HG03135 (cell line): ENCODE measurements at regions not wholly inside any gene's neighbourhood (a gene's known extent, or its start where the extent isn't known, plus 50 kb on each side); places are given as distances from the start of the nearest gene placed in this dataset.

Experiments used
- ATAC-seq: cut with Tn5 transposase; IDR thresholded peaks from one replicate; pipeline ENCODE4 v1.9.1; 2021; ENCODE audit warnings: mild to moderate bottlenecking, moderate library complexity; ENCODE audit not compliant: unreplicated experiment

DNA sequence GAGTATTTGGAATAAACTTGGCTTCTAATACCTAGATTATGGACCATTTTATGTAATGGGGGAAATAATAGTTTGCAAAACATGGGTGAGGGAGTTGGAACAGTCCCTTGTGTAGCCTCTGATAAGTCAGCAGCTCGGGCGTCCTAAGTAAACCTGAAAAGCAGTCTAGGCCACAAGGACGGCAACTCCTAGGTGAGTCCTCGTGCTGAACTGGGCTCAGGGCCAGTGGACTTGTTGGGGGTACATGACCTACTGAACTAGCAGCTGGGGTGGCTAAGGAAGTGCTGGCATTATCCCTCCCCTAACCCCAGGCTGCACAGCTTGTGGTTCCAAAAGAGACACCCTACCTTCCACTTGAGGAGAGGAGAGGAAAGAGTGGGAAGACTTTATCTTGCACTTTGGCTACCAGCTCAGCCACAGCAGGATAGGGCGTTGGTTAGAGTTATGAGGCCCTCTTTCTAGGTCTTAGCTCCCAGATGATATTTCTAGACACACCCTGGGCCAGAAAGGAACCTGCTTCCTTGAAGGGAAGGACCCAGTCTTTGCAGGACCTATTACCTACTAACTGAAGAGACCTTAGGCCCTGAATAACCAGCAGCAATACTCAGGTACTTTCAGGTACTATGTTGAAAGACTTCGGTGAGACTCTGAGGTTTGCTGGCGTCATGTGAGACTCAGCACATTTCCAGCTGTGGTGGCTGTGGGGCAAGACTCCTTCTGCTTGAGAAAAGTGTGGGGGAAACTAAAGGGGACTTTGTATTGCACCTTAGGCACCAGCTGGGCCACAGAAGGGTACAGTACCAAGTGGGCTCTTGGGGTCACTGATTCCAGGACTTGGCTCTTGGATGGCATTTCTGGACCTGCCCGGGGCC is 71.0 kb downstream of the AQP4 start:
- no peak for ATAC-seq

- no peak for ATAC-seq
Measured at GRCh38 chr18:26792661-26793060, 72.8 kb downstream of the AQP4 start.

- no peak for ATAC-seq
Measured at GRCh38 chr18:26791676-26792075, 73.8 kb downstream of the AQP4 start.

DNA sequence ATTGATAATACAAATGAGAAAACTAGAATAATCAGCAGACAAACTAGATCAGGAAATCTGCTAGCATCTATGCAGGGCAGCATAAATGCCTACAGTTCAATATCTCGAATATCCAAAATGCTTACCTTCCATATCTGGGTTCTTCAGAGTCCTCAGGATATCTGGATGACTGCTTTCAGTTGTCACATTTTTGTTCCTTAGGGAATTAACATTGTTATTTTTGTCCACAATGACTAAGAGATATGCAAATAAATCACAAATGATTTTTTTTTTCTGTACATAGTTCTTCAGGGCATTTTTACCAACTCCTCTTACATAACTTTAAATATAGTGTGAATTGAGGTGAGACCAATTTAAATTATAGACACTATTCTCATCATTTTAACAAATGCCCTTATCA is 80.9 kb downstream of the AQP4 start:
- ATAC-seq = no peak

GRCh38 chr18:26783170-26783569 is 82.3 kb downstream of the AQP4 start:
- ATAC-seq = no peak

DNA sequence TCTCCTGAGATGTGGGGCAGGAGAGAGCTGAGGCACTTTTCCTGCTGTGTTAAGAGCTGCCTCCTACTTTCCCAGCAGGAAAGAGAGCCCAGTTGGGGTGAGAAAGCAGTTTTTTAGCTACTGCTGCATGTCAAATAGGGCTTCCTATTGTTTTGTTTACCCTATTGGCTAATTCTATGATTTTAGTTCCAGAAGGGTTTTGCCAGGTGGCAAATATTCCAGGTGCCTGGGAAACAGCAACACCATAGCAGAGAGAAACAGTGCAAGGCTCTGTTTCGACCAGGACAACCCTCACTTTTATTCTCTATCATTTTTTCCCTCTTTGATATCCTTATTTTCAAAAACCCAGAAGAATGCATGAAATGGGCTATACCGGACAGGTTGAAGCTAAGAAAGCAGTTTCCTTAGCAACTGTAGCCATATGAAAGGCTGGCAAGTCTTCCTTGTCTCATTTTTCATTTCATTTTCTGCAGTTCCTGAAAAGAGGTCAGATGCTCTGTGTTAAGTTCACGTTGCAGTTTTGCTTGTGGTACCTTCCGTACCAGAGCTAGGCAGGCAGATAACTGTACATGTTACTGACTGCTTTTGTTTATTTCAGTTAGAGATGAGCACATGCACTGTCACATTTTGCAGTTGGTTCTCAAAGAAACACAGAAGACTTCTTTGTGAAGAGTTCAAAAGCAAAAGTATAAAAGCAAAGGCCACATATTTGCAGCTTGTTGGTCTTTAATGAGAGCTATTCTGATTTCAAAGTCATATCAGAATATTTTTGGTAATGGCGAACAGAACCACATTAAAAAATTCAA is 84.8 kb downstream of the AQP4 start:
- no peak for ATAC-seq

GRCh38 chr18:26778054-26778393 is 87.5 kb downstream of the AQP4 start:
- no peak for ATAC-seq

DNA sequence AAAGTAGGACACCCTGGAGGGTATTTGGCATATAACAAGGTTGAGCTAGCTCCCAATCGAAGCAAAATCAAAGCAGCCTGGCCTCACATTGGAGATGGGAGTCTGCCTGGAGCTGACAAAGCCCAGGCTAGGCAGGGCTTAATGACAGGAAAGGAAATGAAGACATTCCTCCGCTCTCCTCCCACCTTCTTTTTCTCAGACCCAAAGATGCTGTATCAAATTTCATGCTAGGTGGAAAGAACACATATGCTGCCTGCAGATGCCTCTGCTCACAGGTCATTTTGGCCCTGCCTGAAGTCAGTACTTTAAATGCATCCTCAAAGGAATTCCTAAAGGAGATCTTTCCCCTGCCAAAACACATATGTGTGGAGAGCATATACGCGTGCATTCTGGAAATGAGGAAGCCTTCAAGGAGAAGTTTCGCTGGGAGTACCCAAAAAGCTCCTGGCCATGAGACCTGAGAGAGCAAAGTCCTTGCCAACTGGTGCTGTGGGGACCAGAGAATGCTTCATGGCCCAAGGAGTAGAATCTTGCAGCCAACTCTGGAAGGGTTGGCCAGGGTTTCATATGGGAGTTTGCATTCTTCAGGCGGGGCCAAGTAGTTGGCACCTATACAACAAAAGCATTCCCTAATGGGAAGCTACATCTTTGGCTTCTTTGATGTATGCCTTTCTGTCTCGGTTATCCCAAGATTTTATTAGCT is 88.0 kb downstream of the AQP4 start:
- ATAC-seq = no peak

GRCh38 chr18:26772691-26773090 is 92.8 kb downstream of the AQP4 start:
- ATAC-seq = no peak

DNA sequence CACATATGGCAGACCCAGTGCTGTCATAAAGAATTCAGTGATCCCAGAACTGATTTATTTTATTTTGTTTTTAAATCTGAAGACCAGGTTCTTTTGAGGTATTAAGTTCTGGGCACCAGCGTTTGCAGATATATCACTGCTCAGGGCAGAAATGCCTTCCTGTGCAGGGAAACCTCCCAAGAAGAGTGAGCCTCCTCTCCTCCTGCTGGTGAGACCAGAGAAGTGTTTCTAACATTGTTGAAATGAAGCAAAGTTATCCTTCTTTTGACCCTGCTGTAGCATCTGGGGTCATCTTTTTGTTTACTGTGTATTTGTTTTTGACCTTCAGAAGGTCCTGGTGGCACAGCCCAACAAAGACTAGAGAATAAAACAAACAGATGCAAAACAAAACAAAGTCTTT is 94.0 kb downstream of the AQP4 start:
- no peak for ATAC-seq

GRCh38 chr18:26768385-26768784 is 97.1 kb downstream of the AQP4 start:
- ATAC-seq = no peak

DNA sequence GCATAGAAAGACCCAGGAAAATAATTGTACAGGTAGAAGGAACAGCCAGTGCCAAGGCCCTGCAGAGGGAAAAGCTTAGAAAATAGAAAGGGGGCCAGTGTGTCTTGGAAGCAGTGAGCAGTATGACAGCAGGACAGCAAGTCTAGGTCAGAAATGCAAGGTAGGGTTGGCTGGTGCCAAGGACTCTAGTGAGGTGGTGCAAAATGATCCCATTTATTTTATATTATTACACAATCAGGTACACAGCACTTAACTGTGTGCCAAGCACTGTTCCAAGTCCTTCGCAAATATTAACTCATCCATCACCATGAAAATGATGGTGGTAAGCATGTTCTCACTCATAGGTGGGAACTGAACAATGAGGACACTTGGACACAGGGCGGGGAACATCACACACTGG is 100.0 kb downstream of the AQP4 start:
- no peak for ATAC-seq

DNA sequence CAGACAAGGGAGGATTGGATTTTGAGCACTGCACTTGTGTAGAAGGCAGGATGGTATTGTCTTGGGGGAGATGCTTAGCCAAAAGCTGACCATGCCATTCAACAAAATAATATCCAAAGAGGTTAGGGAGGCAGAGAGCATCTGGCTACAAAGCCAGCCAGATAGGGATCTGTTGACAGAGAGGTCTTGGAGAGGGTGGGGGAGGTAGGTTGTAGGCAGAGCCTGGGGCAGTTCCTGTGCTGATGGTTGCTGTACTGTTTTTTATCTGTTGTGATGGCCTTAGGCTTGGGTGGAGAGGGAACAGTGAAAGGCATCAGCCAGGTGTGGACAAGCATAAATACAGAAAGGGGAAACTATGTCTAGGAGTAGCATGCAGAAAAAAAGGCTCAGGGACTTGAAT is 100.9 kb downstream of the AQP4 start:
- ATAC-seq = no peak

DNA sequence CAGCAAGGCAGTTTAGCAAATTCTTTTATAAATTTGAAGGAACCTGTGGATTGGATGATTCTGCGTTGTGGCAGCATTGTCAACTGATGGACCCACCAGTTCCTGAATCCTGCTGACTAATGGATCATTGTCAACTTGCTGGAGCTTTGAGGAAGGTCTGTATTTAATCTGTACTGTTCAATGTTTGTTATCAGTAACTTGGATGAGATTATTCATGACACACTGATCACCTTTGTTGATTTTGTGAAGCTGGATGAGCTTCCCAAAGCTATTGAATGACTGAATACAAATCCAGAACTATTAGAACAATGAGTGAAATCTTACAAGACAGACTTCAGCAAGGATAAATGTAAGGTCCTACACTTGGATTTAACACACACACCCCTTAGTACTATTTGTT is 101.3 kb downstream of the AQP4 start:
- ATAC-seq = no peak

DNA sequence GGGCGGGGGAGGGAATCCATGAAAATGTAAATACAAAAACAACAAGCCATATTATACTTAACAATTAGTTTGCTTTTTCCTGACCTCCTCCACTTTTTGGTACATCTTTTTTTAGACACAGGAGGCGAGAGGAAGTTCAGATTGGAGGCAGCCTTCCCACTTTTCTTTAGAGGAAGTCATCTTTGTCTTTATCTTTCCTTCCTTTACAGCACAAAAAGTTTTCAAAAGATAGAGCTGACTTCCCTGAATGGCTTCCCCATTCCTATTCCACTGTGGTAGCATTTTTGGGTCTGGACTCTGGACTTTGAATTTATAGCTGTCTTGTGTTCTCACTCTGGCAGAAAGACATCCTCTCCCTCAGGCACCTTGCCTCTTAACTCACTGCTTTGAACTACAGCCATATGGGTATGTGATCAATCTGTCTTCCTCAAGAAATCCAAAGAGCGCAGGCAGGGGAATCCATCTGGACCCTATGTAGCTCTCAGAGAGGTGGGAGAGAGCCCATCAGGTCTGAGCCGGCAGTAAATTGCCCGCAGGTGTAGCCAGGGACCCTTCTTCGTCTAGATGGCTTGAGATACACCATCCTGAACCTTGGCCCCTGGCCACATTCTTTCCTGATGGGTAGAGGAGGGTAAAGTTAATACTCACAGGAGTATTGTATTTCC is 101.9 kb downstream of the AQP4 start:
- ATAC-seq = no peak

- ATAC-seq = no peak
Measured at GRCh38 chr18:26757263-26758019, 108.1 kb downstream of the AQP4 start.

GRCh38 chr18:26756556-26756955 is 109.0 kb downstream of the AQP4 start:
- no peak for ATAC-seq

DNA sequence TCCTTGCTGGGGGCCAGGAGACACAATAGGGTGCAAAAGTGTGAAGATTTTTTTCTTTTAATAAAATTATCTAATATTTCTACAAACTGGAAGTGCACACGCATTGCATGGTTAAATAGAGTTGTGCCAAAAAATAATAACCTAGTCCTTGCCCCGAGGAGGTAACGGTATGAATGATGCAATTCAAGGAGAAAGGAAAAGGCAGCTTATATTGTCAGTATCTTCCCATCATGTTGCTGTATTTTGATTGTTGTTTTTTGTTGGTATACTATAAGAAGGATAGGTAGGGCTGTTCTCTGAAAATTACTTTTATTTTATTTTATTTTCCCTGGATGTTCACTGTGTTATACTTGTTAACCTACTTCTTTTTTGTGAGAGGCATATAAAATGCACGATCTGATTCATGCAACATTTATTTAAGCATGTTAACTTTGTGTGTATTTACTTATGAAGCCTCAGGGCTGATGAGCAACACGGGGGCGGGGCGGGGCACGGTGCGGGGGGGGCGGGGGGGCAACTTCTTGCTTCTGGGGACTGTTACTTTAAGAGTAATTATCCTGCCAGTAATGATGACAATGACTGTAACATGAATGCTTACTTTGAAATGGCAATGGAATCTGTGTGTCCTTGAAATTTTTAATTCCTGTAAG is 118.6 kb downstream of the AQP4 start:
- no peak for ATAC-seq

GRCh38 chr18:26746398-26746797 is 119.1 kb downstream of the AQP4 start:
- no peak for ATAC-seq
